ENCODE measurements at regions not wholly inside any gene's neighbourhood (a gene's known extent, or its start where the extent isn't known, plus 50 kb on each side); places are given as distances from the start of the nearest gene placed in this dataset.
"Not testable (repeated sequence)": the region's sequence is repeated elsewhere in the genome, so short reads cannot be mapped to it uniquely, and the experiment has no call there.

DNA sequence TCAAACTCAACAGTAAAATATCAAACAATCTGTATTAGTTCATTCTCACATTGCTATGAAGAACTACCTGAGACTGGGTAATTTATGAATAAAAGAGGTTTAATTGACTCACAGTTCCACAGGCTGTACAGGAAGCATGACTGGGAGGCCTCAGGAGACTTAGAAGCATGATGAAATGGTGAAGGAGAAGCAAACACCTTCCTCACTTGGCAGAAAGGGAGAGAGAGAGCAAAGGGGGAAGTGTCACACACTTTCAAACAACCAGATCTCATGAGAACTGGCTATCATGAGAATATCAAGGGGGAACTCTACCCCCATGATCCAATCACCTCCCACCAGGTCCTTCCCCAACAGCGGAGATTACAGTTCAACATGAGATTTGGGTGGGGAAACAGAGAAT is 198.5 kb upstream of the CRIM1 start:
- DNase-seq = not testable (repeated sequence)

DNA sequence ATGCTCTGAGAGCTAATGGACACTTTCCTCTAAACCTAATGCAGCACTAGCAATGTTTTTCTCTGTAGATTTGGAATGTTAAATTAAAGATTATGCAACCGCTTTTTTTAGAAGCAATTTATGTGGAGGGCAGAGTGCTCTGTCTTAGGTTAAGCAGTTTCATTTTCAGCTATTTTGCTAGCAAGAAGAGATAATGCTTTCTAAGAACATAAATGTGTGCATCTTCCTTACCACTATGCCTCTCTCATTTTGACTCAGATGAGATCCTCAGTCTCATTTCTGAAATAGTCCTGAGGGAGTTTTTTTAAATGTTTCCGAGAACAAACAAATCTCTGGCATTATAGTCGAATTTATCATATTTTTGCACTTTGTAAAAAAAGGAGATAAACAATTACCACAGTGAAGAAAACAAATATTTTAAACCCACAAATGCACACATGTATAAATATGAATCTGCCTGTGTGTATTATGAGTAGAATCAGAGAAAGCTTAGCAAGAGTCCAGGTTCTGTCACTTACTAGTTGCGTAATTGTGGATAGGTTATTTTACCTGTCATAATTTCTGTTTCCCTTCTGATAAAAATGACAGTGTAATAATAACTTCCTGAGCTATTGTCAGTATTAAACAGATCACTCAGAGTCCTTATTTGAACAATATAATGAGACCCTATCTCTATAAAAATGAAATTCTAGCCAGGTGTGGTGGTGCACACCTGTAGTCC is 207.7 kb upstream of the CRIM1 start:
- no peak for DNase-seq

DNA sequence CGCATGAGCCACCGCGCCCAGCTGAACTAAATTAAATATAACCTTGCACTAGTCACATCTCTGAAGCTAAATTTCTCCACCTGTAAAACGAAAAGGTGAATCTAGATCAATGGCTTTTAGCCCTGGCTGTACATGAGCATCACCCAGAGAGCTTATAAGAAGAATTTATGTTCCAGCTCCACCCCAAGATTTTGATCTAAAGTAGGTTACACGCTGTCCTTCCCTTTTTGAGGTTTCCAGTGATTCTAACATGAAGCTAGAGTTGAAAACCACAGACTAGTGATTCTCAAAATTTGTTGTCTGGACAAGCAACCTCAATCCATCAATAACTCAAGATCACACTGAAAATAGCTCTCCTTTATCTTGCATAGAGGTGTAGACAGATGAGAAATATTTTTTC is 208.8 kb upstream of the CRIM1 start:
- DNase-seq = no peak

DNA sequence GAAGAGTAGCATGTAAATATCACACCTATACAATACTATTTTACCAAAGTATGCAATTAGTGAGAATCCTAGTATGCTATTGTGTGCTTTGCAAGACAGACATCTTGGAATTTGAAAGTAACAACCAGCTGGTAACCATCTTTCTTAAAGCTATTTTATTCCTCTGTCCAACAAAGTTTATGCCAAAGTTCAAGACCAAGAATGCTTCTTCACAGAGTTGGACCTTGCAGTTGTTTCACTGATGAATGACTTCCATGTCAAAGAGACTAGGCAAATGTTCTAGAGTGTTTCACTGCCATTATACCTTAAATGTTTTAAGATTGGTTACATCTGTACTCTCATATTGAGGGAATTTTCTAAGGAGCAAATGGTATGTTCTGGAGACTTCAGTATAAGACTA is 215.2 kb upstream of the CRIM1 start:
- DNase-seq = no peak

DNA sequence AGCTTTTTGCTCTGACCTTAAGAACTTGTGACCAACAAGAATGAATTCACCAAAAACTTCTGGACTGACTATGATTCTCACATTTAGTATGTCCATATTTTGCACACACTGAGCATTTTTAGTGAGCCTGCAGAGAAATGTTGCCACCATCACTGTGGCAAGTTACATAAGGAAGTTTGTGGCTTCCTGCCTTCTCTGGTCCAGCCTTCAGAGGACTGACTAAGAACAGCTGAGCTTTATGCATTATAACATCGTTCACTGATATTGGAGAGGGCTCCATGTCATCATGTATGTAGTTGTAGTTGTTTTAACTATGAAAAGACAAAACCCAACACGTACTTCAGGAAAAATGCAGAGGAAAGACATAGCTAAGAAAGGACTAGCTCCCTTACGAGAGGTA is 218.0 kb upstream of the CRIM1 start:
- DNase-seq = no peak

DNA sequence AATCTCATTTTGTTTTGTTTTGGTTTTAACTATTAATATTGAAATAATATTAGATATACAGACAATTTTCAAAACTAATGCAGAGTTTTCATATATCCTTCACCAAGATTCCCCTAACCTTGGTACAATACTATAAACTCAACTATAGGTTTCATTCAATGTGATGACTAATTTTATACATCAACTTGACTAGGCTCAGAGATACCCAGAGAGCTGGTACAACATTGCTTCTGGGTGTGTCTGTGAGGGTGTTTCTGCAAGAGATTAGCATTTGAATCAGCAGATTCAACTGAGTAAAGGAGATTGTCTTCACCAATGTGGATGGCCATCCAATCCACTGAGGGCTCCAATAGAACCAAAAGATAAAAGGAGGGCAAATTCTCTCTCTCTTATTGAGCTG is 221.3 kb upstream of the CRIM1 start:
- no peak for DNase-seq

DNA sequence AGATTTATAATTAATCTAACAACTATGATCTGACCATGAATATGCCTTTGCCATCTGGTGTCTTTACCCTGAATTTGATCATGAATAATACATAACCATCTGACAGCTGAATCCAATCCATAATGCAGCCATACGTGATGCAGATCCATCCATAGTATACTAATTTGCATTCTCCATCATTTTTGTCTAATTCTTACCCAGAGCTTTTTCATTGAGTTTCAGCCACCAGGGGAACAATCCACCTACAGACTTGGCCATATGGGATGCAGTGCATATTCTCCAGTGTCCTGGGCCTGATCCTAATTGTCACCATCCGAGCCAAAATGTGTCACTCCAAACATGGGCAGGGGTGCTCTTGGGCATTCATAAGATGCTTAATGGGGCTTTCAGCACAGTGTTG is 227.2 kb upstream of the CRIM1 start:
- no peak for DNase-seq

DNA sequence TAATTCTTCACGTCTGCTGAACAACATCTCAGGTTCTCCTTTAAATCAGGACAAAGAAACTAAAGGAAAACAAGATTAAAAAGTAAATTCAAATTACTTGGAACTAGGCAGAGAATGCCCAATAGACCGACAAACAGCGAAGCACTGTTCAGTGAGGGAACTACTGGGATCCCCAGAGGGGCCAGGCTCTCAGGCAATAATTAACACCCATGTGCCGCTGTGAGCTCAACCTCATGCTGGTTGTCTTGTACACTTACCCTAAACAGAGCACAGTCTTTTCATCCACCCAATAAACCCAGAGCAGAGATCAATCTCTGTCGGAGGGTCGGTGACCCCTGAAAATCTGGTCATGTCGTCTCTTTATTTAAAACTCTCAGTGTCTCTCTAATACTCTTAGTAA is 229.9 kb upstream of the CRIM1 start:
- no peak for DNase-seq

DNA sequence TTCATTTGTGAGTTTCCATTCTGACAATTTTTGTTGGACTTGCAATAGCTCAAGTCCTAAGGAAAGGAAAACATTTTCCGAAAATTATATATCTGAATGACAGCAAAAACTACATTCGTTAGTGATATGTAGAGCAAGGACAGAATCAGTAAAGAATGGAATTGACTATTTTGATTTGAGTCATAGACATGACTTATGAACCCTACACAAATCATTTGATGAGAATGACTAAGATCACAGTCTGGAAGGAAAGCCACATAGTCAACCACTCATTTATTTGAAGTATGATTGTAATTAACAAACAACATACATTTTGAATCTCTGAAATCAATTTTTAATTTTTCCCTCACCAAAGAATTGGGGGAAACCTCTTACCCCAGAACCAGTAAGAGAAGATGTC is 231.6 kb upstream of the CRIM1 start:
- DNase-seq = no peak

DNA sequence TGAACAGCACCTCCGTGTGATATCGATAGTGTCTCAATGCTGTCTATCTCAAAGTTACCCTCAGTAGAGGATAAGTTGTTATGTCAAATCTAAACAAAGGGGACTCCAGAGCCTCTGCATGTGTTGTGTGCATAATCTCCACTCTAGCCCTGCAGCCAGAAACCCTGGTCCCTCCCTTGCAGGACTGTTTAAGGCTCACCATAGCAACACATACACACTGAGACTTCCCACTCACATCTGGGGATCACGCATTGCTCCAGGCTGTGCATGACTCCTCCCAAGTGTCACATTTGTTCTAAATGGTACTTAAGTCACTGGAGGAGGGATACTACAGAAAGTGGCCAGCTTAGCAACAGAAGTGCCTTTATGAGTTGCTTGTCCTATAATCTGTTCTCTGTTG is 258.6 kb upstream of the CRIM1 start:
- DNase-seq = no peak

DNA sequence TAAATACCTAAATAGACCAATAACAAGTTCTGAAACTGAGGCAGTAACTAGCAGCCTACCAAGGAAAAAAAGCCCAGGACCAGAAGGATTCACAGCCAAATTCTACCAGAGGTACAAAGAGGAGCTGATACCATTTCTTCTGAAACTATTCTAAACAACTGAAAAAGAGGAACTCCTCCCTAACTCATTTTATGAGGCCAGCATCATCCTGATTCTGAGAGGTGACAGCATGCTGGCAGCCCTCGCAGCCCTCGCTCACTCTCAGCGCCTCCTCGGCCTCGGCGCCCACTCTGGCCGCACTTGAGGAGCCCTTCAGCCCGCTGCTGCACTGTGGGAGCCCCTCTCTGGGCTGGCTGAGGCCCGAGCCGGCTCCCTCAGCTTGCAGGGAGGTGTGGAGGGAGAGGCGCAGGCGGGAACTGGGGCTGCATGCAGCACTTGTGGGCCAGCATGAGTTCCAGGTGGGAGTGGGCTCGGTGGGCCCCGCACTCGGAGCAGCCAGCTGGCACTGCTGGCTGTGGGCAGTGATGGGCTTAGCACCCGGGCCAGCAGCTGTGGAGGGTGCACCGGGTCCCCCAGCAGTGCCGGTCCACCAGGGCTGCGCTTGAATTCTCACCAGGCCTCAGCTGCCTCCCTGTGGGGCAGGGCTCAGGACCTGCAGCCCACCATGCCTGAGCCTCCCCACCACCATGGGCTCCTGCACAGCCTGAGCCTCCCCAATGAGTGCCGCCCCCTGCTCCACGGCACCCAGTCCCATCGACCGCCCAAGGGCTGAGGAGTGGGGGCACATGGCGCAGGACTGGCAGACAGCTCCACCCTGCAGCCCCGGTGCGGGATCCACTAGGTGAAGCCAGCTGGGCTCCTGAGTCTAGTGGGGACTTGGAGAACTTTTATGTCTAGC is 263.5 kb upstream of the CRIM1 start:
- DNase-seq = not testable (repeated sequence)

DNA sequence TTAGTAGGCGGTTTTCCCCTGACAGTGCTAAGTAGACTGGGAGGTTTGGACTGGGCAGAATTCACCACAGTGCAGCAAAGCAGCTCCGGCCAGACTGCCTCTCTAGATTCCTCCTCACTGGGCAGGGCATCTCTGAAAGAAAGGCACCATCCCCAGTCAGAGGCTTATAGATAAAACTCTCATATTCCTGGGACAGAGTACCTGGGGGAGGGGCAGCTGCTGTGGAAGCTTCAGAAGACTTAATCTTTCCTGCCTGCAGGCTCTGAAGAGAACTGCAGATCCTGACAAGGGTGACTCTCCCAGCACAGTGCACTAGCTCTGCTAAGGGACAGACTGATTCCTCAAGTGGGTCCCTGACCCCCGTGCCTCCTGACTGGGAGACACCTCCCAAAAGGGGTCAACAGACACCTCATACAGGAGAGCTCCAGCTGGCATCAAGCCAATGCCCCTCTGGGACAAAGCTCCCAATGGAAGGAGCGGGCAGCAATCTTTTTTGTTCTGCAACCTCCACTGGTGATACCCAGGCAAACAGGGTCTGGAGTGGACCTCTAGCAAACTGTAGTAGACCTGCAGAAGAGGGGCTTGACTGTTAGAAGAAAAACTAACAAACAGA is 266.8 kb upstream of the CRIM1 start:
- no peak for DNase-seq

DNA sequence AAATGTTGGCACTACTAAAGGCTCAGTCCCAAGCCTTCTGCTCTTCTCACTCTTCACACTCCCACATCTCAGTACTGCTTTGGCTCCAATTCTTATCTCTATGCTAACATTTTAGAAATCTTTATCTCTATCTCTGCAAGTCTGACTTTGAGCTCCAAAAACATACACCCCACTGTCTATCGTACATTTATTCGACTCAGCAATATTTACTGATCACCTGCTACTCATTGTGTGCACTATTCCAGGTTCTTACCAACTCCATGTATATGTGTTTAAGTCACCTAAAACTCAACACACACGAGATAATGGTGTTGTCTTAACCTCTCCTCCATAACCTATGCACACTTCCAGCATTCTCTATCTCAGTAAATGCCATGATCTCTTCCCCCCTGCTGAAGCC is 268.2 kb upstream of the CRIM1 start:
- DNase-seq = no peak

DNA sequence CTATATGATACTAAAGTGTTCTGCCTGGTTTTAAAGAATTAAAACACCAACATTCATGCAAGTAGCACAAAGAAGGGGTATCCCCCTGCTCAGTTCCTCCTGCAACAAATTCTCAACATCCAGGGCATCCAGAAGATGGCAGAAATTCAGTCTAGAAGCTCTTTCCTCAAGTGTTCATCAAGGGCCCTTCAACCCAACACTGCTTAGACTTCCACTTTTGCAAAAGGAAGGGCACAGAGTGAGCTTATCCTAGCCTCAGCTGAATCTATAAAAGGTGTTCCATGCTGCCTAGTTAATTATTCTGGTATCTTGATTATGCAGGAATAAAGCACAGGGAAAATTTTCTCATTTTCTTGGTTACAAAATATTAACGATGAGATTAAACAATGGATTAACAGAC is 275.8 kb upstream of the CRIM1 start:
- no peak for DNase-seq

DNA sequence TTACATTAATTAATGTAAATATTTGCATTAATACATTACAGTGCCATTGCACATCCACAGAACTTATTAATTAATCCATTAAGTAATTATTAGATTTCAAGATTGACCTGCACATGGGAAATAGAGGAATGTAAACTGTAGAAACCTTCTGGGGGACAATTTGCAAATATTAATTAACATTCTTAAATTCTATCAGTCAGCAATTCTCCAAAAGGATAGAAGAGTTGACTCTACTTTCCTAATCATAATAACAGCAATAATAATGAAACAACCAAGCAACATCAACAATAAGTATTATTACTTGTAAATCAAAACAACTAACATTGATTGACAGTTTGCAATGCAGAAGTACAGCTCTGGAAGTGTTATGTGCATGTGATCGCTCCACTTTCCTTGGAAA is 281.6 kb upstream of the CRIM1 start:
- no peak for DNase-seq

DNA sequence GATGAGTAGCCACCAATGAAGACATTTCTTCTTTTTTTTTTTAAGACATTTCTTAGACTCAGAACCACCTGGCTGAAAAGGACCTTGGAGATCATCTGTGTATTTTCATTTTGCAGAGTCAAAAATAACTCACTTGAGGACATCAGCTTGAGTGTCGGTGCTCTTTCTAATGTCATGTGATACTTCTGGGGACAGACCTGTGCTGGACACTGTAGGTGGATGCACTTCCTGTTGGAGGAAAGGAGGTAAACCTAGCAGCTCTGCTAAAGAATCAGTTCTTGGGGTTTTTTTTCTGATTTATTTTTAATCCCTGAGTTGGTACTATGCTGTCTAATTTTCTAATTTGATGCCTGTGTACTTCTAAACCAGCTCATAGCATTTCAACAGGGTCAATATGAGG is 283.9 kb upstream of the CRIM1 start:
- DNase-seq = no peak

DNA sequence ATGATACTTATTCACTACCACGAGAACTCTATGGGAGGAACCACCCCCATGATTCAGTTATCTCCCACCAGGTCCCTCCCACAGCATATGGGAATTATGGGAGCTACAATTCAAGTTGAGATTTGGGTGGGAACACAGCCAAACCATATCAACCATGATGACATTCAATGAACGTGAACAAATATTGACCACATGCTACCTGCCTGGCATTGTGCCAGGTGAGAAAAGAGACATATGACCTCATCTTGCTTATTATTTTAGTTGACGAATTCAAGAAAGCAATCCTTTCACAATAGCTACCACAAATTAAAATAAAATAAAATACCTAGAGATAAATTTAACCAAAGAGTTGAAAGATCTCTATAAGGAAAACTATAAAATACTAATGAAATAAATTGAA is 286.5 kb upstream of the CRIM1 start:
- no peak for DNase-seq

DNA sequence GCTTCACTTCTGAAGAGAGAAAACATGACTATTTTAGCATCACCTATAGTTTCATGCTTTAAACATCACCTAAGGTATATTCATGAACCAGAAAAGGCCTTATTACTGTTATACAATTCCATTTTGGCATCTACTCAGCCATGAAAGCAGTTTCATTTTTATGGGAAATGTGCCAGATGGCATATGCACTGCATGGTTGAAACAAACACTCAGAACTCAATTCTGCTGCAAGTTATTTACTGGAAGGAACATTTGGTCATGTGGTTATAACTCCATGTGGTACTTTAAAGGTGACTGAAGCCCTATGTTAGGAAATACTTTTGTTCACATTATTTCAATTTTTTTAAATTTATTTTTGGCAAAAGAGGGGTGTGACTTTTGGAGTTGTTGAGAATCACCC is 287.5 kb upstream of the CRIM1 start:
- no peak for DNase-seq

DNA sequence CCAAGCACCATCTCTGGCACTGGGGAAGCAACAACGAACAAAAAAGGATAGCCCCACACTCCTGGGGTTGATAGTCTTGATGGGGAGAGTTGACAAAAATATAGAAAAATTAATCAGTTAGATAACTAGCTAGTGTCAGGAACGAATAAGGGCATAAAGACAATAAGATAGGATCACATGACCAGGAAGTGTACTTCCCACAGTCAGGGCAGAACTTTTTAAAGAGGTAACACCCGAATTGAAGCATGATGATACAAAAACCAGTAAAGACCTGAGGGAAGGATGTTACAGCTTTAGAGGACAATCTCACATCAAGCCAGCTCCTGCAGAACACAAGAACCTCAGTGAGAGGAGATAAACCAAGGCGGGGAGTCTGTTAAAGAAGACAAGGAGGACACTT is 295.4 kb upstream of the CRIM1 start:
- DNase-seq = no peak

DNA sequence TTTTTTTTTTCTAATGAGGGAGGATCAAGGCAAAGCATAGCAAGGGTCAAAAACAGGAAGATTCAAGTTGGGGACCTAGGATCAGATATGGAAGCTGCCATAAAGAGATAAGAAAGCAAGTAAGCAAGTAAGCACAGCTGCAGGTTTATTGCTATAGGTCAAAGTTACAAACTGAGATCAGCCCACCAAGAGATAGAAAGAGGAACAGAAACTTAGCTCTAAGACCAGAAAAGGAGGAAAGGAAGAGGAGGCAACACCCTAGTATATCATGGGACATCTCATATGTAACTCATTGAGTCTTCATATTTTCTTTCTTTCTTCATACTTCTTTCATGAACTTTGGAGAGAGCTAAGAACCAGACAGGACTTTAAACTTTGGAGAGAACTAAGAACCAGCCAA is 295.9 kb upstream of the CRIM1 start:
- DNase-seq = no peak

DNA sequence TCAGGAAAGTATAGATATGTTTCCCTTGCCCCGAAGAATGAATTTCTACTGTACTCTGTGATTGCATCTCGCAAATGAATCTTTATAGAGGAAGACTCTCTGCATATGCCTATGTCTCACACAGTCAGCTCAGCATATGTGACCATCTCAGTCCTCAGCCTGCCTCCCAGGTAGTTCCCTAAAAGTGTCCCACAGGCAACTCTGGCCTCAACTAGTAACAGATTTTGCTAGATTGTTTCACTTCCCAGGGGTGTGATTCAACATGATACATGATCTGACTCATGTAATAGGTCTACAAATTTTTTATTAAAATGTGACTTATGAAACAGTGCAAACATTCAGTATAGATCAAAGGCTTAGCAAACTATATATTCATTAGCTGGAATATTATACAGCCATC is 296.6 kb upstream of the CRIM1 start:
- DNase-seq = no peak

DNA sequence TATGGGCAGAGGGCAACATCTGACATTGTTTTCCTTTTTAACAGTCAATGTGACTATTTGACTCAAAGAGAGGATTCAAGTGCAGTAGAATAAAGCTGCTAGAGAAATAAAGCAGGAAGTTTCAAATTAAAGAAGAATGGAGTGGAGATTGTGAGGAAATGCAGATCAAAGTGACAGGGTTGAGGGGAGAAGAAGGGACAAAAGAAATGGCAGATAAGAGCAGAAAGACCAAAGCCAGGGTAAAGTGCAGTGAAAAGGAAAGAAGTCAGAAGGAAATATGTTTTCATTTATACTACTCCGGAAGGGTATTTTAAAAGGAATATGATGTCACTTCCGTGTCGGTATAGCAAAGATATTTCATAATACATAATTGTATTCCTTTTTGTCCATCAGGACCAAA is 297.5 kb upstream of the CRIM1 start:
- DNase-seq = no peak

DNA sequence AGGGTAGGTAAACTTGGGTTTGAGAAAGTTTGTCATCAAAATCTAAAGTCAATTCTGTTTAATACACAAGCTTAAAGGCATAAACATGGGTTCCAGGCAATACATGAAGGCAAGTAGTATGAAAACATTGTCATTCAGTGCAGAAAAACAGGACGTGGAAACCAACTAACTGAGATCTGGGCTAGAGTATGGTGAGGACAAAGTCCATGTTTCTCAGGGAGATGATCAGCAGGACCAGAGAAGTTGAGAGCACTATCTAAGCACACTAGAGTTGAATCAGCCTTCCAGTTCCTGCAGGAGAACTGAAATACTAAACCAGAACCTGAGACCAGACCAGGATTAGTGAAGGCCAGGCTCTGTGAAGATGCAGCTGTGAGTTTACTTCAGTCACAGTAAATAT is 302.8 kb upstream of the CRIM1 start:
- DNase-seq = no peak

DNA sequence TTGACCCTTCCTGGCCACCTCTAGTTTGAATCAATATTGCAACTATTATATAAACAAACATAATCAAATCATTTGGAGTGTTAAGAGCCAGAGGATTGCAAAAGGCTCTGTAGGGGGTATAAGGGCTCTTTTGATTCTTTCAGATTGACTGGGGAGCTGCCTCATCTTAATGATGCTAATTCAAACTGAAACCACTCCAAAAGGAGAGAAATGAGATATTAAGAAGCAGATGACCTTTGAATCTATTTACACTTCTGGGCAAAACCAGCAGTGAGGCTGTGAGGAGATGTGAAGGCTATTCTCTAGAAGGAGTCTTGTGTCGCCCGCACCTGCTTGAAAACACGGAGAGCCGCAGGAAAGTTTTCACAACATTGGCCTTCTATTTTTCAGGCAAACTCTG is 311.2 kb upstream of the CRIM1 start:
- DNase-seq = no peak
